Adrenal gland (tissue), 9 donors: ENCODE measurements at regions not wholly inside any gene's neighbourhood (a gene's known extent, or its start where the extent isn't known, plus 50 kb on each side); places are given as distances from the start of the nearest gene placed in this dataset.

Source experiments
- DNase-seq, 7 donors: peaks; one replicate each; pipeline ENCODE4 v3.0.0-alpha.2; 2019 to 2020
- H3K27ac ChIP-seq, 5 donors: fragments of 200-600 bp; sonication (generic) in 4 of 5; 1 replicate in 3 of 5; 2 replicates in 2 of 5; pipeline versions ENCODE4 v1.5.1 to v1.8.0; 2016 to 2020; ENCODE audit warnings: mild to moderate bottlenecking in 1 of 5
- H3K27me3 ChIP-seq: fragments of 200-600 bp; 2 replicates; pipeline ENCODE4 v1.8.0; 2021
- H3K36me3 ChIP-seq, 2 donors: fragments of 200-600 bp; replicated peaks in 1 of 2; 1 replicate in 1 of 2; 2 replicates in 1 of 2; pipeline versions ENCODE4 v1.5.1 to v1.8.0; 2018 to 2022
- H3K4me1 ChIP-seq, 2 donors: fragments of 200-600 bp; replicated peaks in 1 of 2; 1 replicate in 1 of 2; 2 replicates in 1 of 2; pipeline versions ENCODE4 v1.5.1 to v1.8.0; 2018 to 2021
- H3K4me3 ChIP-seq, 4 donors: fragments of 200-600 bp; sonication (generic) in 3 of 4; one replicate each; pipeline ENCODE4 v1.5.1; 2016 to 2018
- H3K9me3 ChIP-seq, 3 donors: fragments of 200-600 bp; sonication (generic) in 1 of 3; replicated peaks in 1 of 3; 1 replicate in 2 of 3; 2 replicates in 1 of 3; pipeline versions ENCODE4 v1.5.1 to v1.8.0; 2016 to 2021
- POLR2A ChIP-seq, 2 donors: fragments of 450-650 bp; IDR thresholded peaks; one replicate each; pipeline ENCODE4 v1.6.1; 2017; ENCODE audit warnings: antibody characterized with exemption in 2 of 2, mild to moderate bottlenecking in 2 of 2, moderate library complexity in 1 of 2
- WGBS, 4 donors: extraction: QIAGEN DNeasy Blood & Tissue Kit in 2 of 4; methylation state at CpG; one replicate each; pipeline versions ENCODE4 v1.1.5 to v1.1.7; 2013 to 2017; 5-methylcytosine and 5-hydroxymethylcytosine counted together
- intact Hi-C, 2 donors: fragments of 100-400 bp; cut with DNase I; formaldehyde crosslinking; loops; one replicate each; pipeline versions ENCODE4 v1.14.1 to v1.15.0; 2022 to 2023
- TF ChIP-seq, protein P1 (sequence below), 6 experiments: fragments of 450-650 bp in 4 of 6; fragments of 200-600 bp in 2 of 6; sonication (generic) in 1 of 6; IDR thresholded peaks; 1 replicate in 5 of 6; 2 replicates in 1 of 6; pipeline versions ENCODE4 v1.5.1 to v1.8.0; 2016 to 2021; ENCODE audit warnings: antibody characterized with exemption in 6 of 6, mild to moderate bottlenecking in 2 of 6, moderate library complexity in 1 of 6
- donor health status: healthy with polysubstance abuse.
- donor health status: Bipolar disorder and iron deficiency.
- donor health status: DM: yes; HTN: yes; CAD: no.
- donor health status: DM: no; HTN: no; CAD: no.
- donor health status: DM: no; HTN: no; CAD: no.

DNA sequence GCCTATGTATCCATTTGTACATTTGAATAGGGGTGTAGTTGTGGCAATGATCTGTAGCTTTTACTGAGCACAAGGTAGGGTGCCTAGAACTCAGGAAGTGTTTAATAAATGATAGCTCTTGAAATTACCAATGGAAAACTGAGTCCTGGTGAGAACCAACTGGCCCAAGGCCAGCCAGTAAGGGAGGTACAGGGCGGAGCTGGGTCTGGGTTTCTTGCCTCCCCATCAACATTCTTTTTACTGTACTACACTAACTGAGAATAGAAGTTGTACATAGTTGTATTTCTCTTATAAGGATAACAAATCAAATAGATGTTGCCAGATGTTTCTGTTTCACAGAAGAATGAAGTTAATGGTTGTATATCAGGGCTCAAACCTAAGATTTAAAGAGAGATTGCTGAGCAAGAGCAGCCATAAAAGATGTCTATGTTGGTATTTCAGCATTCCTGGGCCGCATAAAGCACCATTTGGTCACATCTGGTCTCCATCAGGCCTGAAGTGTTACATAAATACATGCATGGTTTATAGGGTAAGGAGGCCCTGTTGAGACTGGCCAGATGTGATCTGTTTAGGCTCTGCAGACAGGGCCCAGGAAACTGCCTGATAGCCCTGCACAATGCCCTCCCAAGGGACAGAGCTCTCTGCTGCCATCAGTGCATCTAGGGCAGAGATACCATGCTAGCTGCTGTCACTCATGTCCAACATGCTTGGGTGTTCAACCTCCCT is 210.5 kb downstream of the NXNL2 start:
- peak overlapping the region in 1 of 5 donors; percentile 45 for H3K27ac ChIP-seq
- H3K4me1 ChIP-seq = peaks cover 0 to 22% of the 10 kb centered on the region in 2 donors
- intact Hi-C loops = loop anchor here in 1 of 2 donors (10.0 kb wide), 1 partner anchor 151 kb away; no protein-coding TSS in a partner anchor

DNA sequence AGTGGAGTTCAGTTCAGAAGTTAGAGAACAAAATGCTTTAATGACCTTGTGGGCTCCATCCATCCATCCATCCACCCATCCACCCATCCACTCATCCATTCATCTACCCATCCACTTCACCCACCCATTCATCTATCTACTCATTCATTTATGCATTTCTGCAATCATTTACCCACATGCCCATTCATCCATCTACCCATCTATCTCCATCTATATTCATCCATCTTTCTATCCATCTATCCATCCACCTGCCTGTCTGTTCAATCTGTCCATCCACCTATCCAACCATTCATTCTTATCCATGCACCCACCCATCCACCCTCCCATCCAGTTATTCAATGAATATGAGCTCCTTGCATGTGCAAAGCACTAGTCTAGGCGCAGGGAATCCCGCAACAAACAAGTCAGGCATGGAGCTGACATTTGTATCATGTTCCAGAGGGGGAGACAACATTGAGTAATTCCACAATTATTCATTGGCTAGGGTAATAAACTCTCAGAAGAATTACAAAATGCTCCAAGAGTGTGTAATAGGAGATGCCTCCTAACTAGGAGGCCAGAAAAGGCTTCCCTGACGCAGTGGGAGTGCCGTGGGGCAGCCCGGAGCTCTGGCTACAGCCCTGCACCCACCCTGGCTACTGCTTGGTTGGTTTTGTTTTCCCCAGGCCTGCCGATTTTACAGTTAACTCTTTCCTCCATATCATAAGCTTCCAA is 211.2 kb downstream of the NXNL2 start:
- Histone ChIP-seq H3K27ac (peak overlapping the region in 1 of 5 donors; percentile 45), H3K36me3 (no peaks in the 10 kb centered on the region), H3K4me3 (no peak overlapping the region), H3K4me1 (peaks cover 0 to 22% of the 10 kb centered on the region in 2 donors), H3K9me3 (no peaks in the 10 kb centered on the region), H3K27me3 (no peaks in the 10 kb centered on the region)
- 61 to 77% (median 71%) methylated on average over 6 of the region's 6 CpGs for WGBS, 4 donors
- peak in 4 of 7 donors; percentile 22 to 37 (median 35) for DNase-seq
- intact Hi-C loops = loop anchor here in 1 of 2 donors (10.0 kb wide), 1 partner anchor 151 kb away; no protein-coding TSS in a partner anchor
- no peak for TF ChIP-seq POLR2A (IDR thresholded peaks at IDR 0.05)

More for the DNA sequence above, 210.5 kb downstream of the NXNL2 start:
- WGBS, 4 donors = 78 to 82% (median 82%) methylated on average over 2 of the region's 2 CpGs
- no peaks in the 10 kb centered on the region for H3K9me3 ChIP-seq
- H3K27me3 ChIP-seq = no peaks in the 10 kb centered on the region
- TF ChIP-seq, protein P1, sequence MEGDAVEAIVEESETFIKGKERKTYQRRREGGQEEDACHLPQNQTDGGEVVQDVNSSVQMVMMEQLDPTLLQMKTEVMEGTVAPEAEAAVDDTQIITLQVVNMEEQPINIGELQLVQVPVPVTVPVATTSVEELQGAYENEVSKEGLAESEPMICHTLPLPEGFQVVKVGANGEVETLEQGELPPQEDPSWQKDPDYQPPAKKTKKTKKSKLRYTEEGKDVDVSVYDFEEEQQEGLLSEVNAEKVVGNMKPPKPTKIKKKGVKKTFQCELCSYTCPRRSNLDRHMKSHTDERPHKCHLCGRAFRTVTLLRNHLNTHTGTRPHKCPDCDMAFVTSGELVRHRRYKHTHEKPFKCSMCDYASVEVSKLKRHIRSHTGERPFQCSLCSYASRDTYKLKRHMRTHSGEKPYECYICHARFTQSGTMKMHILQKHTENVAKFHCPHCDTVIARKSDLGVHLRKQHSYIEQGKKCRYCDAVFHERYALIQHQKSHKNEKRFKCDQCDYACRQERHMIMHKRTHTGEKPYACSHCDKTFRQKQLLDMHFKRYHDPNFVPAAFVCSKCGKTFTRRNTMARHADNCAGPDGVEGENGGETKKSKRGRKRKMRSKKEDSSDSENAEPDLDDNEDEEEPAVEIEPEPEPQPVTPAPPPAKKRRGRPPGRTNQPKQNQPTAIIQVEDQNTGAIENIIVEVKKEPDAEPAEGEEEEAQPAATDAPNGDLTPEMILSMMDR (IDR thresholded peaks at IDR 0.05) = no peak
- TF ChIP-seq POLR2A (IDR thresholded peaks at IDR 0.05) = no peak
- no peak for DNase-seq
- H3K4me3 ChIP-seq = no peak overlapping the region
- no peaks in the 10 kb centered on the region for H3K36me3 ChIP-seq

DNA sequence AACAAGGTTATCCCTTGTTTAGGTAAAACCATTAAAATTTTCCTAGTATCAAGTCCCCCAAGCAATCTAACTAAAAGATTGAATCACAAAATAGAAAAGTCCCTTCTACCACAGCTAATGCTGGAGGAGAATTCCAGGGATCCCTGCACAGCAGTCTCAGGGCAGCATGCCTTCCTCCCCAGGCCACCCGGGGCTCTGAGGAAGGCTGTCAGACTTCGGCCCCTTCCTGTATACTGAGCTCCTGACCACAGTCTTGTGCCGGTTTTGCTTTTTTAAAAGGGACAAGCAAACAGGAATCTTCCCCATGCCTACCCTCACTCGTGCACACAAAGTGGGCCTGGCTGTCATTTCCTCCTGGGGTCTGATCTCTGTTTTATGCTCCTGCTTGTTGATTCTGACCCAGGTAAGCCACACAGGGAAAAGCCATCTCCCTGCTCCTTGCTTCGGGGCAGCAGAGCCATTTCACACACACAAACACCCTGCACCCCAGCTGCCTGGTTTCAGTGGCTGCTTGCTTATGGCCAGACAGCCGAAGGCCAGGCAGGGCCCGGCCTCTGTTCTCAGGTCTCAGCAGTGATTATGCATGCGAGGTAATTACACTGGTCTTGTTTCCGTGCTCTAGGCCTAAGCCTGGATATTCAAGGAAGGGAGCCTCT is 211.9 kb downstream of the NXNL2 start:
- intact Hi-C loops = loop anchor here in 1 of 2 donors (10.0 kb wide), 1 partner anchor 152 kb away; no protein-coding TSS in a partner anchor
- Histone ChIP-seq H3K4me1 (peaks cover 0 to 22% of the 10 kb centered on the region in 2 donors), H3K27ac (peak overlapping the region in 1 of 5 donors; percentile 45), H3K36me3 (no peaks in the 10 kb centered on the region), H3K4me3 (no peak overlapping the region), H3K9me3 (no peaks in the 10 kb centered on the region), H3K27me3 (no peaks in the 10 kb centered on the region)
- WGBS, 4 donors = 67 to 83% (median 74%) methylated on average over 9 of the region's 9 CpGs
- TF ChIP-seq POLR2A (IDR thresholded peaks at IDR 0.05) = no peak
- TF ChIP-seq, protein P1 (IDR thresholded peaks at IDR 0.05) = no peak
- no peak for DNase-seq

DNA sequence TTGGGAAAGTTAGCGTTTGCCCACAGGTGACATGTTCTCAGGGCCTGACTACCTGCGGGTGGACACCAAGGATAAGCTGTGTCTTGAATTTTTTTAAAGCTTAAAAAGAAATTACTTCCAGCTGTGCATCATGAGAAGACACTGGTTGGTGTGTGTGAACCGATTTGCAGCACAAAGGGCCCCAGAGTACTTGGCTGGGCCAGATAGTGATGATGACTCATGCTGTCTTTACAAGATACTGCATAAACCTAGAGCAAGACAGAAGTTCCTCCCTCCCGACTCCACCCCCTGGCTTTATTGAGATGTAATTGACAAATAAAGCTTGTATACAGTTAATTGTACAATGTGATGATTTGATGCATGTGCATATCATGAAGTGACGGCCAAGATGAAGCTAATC is 212.8 kb downstream of the NXNL2 start:
- Histone ChIP-seq H3K36me3 (no peaks in the 10 kb centered on the region), H3K27ac (peak overlapping the region in 3 of 5 donors; percentile 1 to 52 (median 45)), H3K4me3 (no peak overlapping the region), H3K4me1 (peaks cover 0 to 22% of the 10 kb centered on the region in 2 donors), H3K9me3 (no peaks in the 10 kb centered on the region), H3K27me3 (no peaks in the 10 kb centered on the region)
- intact Hi-C loops = loop anchor here in 1 of 2 donors (10.0 kb wide), 1 partner anchor 153 kb away; no protein-coding TSS in a partner anchor
- 52 to 56% (median 53%) methylated on average over 5 of the region's 5 CpGs for WGBS, 4 donors
- TF ChIP-seq, protein P1 (IDR thresholded peaks at IDR 0.05) = peak in 1 of 6 experiments; percentile 18
- no peak for TF ChIP-seq POLR2A (IDR thresholded peaks at IDR 0.05)
- peak in 6 of 7 donors; percentile 55 to 81 (median 66) for DNase-seq
